Activated CD4-positive, alpha-beta T cell treated with anti-CD3 and anti-CD28 coated beads for 48 hours (primary cell): ENCODE measurements at regions not wholly inside any gene's neighbourhood (a gene's known extent, or its start where the extent isn't known, plus 50 kb on each side); places are given as distances from the start of the nearest gene placed in this dataset.
"Not testable (repeated sequence)": the region's sequence is repeated elsewhere in the genome, so short reads cannot be mapped to it uniquely, and the experiment has no call there.

Experiments
- DNase-seq: peaks from one replicate; pipeline ENCODE4 v3.0.0-alpha.2; 2020

GRCh38 chr2:185891403-185891802, 152.8 kb downstream of the FSIP2 start:
- no peak for DNase-seq

GRCh38 chr2:185891804-185892411, 153.3 kb downstream of the FSIP2 start:
- no peak for DNase-seq

- DNase-seq: no peak
Observed at GRCh38 chr2:185892484-185892883, 153.9 kb downstream of the FSIP2 start.

- DNase-seq: no peak
Observed at GRCh38 chr2:185894223-185894622, 155.6 kb downstream of the FSIP2 start.

GRCh38 chr2:185895828-185896693, 157.5 kb downstream of the FSIP2 start:
- DNase-seq: no peak

- DNase-seq: no peak
Observed at GRCh38 chr2:185899366-185899765, 160.8 kb downstream of the FSIP2 start.

GRCh38 chr2:185919155-185919554, 180.6 kb downstream of the FSIP2 start:
- no peak for DNase-seq

GRCh38 chr2:185921048-185921756, 182.6 kb downstream of the FSIP2 start:
- DNase-seq: no peak

GRCh38 chr2:185934232-185934631, 195.6 kb downstream of the FSIP2 start:
- DNase-seq: no peak

GRCh38 chr2:185939858-185940257, 201.3 kb downstream of the FSIP2 start:
- no peak for DNase-seq

- no peak for DNase-seq
Observed at GRCh38 chr2:185942855-185943254, 204.3 kb downstream of the FSIP2 start.

GRCh38 chr2:185947722-185948121, 209.1 kb downstream of the FSIP2 start:
- DNase-seq: no peak

GRCh38 chr2:185952100-185952499, 213.5 kb downstream of the FSIP2 start:
- DNase-seq: no peak

GRCh38 chr2:185954389-185954788, 215.8 kb downstream of the FSIP2 start:
- DNase-seq: no peak

- no peak for DNase-seq
Observed at GRCh38 chr2:185955050-185955449, 216.4 kb downstream of the FSIP2 start.

- DNase-seq: no peak
Observed at GRCh38 chr2:185967335-185967734, 228.7 kb downstream of the FSIP2 start.

GRCh38 chr2:185970148-185970852, 231.7 kb downstream of the FSIP2 start:
- no peak for DNase-seq

GRCh38 chr2:185978634-185979407, 240.2 kb downstream of the FSIP2 start:
- no peak for DNase-seq

GRCh38 chr2:185979546-185980071, 241.0 kb downstream of the FSIP2 start:
- DNase-seq: peak; percentile 20

GRCh38 chr2:185980944-185981343, 242.3 kb downstream of the FSIP2 start:
- no peak for DNase-seq

GRCh38 chr2:185984670-185985069, 246.1 kb downstream of the FSIP2 start:
- no peak for DNase-seq

- not testable (repeated sequence) for DNase-seq
Observed at GRCh38 chr2:185988907-185989306, 250.3 kb downstream of the FSIP2 start.
